ENCODE measurements at regions not wholly inside any gene's neighbourhood (a gene's known extent, or its start where the extent isn't known, plus 50 kb on each side); places are given as distances from the start of the nearest gene placed in this dataset.
"Not testable (repeated sequence)": the region's sequence is repeated elsewhere in the genome, so short reads cannot be mapped to it uniquely, and the experiment has no call there.

- not testable (repeated sequence) for TF ChIP-seq CTCF (IDR thresholded peaks at IDR 0.05; ENCODE audit: poor library complexity); EZH2 (IDR thresholded peaks at IDR 0.05; ENCODE audit: borderline replicate concordance)
These were observed 77.7 kb upstream of the LRPAP1 start for GRCh38 chr4:3609905-3610304.

All from hepatocyte (in vitro differentiated cells).